DND-41 (cell line): ENCODE measurements at regions not wholly inside any gene's neighbourhood (a gene's known extent, or its start where the extent isn't known, plus 50 kb on each side); places are given as distances from the start of the nearest gene placed in this dataset.

Experiments used
- ATAC-seq: fragments of 200-7000 bp; cut with Tn5 transposase; 3 replicates; pipeline ENCODE4 v1.9.1; 2021; ENCODE audit warnings: low read depth; ENCODE audit not compliant: insufficient read depth
- DNase-seq: peaks from one replicate; pipeline ENCODE4 v3.0.0-alpha.2; 2020
- H2AFZ ChIP-seq: 2 replicates; pipeline ENCODE4 v1.6.0; 2012; ENCODE audit warnings: low read depth, low read length
- H3K27ac ChIP-seq: 2 replicates; pipeline ENCODE4 v1.5.1; 2012; ENCODE audit warnings: low read length, inconsistent platforms
- H3K27me3 ChIP-seq: fragments of 200-600 bp; sonication (generic); 2 replicates; pipeline ENCODE4 v1.6.0; 2012; ENCODE audit warnings: low read length, mild to moderate bottlenecking, inconsistent platforms; ENCODE audit not compliant: insufficient read depth, poor library complexity
- H3K36me3 ChIP-seq: 2 replicates; pipeline ENCODE4 v1.5.1; 2012; ENCODE audit warnings: low read length, inconsistent platforms; ENCODE audit not compliant: insufficient read depth
- H3K4me1 ChIP-seq: 2 replicates; pipeline ENCODE4 v1.5.1; 2012; ENCODE audit warnings: mild to moderate bottlenecking, low read length; ENCODE audit not compliant: insufficient read depth
- H3K4me2 ChIP-seq: 2 replicates; pipeline ENCODE4 v1.6.0; 2012; ENCODE audit warnings: mild to moderate bottlenecking, moderate library complexity, low read length, inconsistent platforms; ENCODE audit not compliant: insufficient read depth
- H3K4me3 ChIP-seq, 2 experiments: fragments of 200-600 bp in 1 of 2; shearing (Covaris generic) in 1 of 2; 2 replicates each; pipeline ENCODE4 v1.5.1; 2012 to 2016; ENCODE audit warnings: inconsistent platforms in 2 of 2, low read length in 2 of 2, mild to moderate bottlenecking in 2 of 2, low read depth in 1 of 2, moderate library complexity in 1 of 2
- H3K79me2 ChIP-seq: 2 replicates; pipeline ENCODE4 v1.6.0; 2012; ENCODE audit warnings: low read length, inconsistent platforms; ENCODE audit not compliant: insufficient read depth
- H3K9ac ChIP-seq: 2 replicates; pipeline ENCODE4 v1.6.0; 2012; ENCODE audit warnings: low read depth, mild to moderate bottlenecking, inconsistent platforms, low read length, moderate library complexity
- H3K9me3 ChIP-seq: 2 replicates; pipeline ENCODE4 v1.5.1; 2012; ENCODE audit warnings: low read length, moderate library complexity, mild to moderate bottlenecking, inconsistent platforms; ENCODE audit not compliant: insufficient read depth, severe bottlenecking
- H4K20me1 ChIP-seq: 2 replicates; pipeline ENCODE4 v1.6.0; 2012; ENCODE audit warnings: low read length; ENCODE audit not compliant: insufficient read depth
- EZH2 ChIP-seq: IDR thresholded peaks from 3 replicates; pipeline ENCODE4 v1.6.1; 2012; ENCODE audit warnings: borderline replicate concordance, low read depth, mild to moderate bottlenecking, moderate library complexity, low read length, inconsistent platforms; ENCODE audit not compliant: severe bottlenecking
- TF ChIP-seq, protein P1 (sequence below): IDR thresholded peaks from 2 replicates; pipeline ENCODE4 v1.5.1; 2012; ENCODE audit warnings: borderline replicate concordance, low read length, moderate library complexity, mild to moderate bottlenecking; ENCODE audit not compliant: poor library complexity, severe bottlenecking; ENCODE audit errors: extremely low read depth

DNA sequence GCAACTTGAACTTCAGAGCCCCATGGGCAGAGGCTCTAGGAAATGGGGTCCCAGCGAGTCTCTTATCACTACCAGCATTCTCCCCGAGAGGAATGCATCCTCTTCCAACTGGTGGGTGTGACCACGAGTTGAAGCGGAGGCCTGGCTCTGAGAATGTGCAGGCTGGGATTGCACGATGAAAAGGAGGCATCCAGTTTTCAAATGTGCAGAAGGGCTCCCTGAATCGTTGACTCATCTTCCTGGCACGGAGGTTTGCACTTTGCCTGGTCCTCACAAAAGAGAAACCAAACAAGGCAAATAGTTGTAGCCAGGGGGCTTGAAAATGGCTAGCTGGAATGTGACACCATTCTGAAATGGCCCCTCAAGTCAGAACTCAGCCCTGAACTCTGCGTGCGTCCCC, 216.7 kb downstream of the GLI2 start:
- ATAC-seq (no peak), DNase-seq (no peak)
- Histone ChIP-seq H3K9ac (no peak overlapping the region), H3K27me3 (no peaks in the 10 kb centered on the region), H3K36me3 (no peaks in the 10 kb centered on the region), H4K20me1 (peaks cover 14% of the 10 kb centered on the region), H3K4me3 (no peak overlapping the region), H3K4me2 (no peak overlapping the region), H3K9me3 (no peaks in the 10 kb centered on the region), H3K27ac (no peak overlapping the region), H3K79me2 (no peaks in the 10 kb centered on the region), H3K4me1 (no peaks in the 10 kb centered on the region), H2AFZ (no peak overlapping the region)
- TF ChIP-seq EZH2 = no peak
- TF ChIP-seq, protein P1, sequence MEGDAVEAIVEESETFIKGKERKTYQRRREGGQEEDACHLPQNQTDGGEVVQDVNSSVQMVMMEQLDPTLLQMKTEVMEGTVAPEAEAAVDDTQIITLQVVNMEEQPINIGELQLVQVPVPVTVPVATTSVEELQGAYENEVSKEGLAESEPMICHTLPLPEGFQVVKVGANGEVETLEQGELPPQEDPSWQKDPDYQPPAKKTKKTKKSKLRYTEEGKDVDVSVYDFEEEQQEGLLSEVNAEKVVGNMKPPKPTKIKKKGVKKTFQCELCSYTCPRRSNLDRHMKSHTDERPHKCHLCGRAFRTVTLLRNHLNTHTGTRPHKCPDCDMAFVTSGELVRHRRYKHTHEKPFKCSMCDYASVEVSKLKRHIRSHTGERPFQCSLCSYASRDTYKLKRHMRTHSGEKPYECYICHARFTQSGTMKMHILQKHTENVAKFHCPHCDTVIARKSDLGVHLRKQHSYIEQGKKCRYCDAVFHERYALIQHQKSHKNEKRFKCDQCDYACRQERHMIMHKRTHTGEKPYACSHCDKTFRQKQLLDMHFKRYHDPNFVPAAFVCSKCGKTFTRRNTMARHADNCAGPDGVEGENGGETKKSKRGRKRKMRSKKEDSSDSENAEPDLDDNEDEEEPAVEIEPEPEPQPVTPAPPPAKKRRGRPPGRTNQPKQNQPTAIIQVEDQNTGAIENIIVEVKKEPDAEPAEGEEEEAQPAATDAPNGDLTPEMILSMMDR = no peak

DNA sequence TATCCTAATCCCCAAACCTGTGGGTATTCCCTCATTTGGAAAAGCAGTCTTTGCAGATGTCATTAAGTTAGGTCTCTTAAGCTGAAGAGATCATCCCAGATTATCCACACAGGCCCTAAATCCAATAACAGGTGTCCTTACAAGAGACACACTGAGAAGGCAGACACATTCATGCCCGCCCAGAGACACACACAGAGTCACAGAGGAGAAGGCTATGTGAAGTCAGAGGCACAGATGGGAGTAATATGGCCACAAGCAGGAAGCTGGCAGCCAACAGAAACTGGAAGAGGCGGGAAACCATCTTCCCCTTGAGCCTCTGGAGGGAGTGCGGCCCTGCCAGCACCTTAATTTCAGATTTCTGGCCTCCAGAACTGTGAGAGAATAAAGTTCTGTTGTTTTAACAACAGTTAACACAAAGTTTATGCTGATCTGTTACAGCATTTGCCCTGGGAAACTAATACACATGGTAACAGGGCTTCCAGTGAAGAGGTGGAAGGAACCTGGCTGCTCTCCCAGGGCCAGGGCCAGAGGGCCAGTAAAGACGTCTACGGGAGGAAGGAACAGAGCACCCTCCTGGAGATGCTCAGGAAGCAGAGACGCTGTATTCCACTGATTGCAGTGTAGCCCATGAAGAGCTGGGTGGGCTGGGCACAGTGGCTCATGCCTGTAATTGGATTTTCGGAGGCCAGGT, 217.5 kb downstream of the GLI2 start:
- Histone ChIP-seq H3K4me3 (no peak overlapping the region), H3K9ac (no peak overlapping the region), H3K79me2 (no peaks in the 10 kb centered on the region), H3K9me3 (no peaks in the 10 kb centered on the region), H4K20me1 (peaks cover 7% of the 10 kb centered on the region), H3K27me3 (no peaks in the 10 kb centered on the region), H3K4me1 (no peaks in the 10 kb centered on the region), H3K36me3 (no peaks in the 10 kb centered on the region), H3K27ac (no peak overlapping the region), H3K4me2 (no peak overlapping the region), H2AFZ (no peak overlapping the region)
- TF ChIP-seq EZH2 = no peak
- TF ChIP-seq, protein P1 = no peak
- DNase-seq = no peak
- no peak for ATAC-seq

DNA sequence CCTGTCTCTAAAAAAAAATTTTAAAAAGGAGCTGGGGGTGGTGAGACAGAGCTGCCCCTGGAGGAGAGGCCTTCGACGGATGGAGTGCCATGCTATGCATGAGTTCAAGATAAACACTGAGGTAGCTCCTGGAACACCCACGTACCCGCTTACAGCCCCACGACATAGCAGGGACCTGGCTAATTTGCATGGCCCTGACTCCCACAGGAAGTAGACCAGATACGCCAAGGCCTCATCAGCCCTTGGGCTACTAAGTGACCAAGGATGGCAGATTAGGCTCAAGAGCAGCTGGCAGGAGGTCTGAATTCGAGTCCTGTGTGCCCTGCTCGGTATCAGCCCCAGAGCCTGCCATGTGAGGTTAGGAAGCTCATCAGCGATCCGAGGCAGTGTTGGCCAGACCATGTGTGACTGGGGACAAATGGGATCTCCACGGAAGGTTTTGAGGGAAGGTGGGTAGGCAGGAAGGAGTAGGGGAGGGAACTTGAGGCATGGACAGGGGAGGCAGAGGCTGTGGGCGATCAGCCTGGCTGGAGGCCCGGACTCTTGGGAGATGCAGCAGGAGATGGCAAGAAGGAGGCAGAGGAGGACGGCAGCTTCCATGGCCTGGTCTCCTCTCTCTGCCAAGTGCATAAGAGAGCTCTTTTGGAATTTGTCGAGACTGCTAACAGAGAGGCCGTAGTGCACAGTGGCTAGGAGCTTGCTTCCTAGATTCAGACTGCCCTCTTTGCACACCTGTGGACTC, 218.3 kb downstream of the GLI2 start:
- H3K4me3 ChIP-seq = no peak overlapping the region
- TF ChIP-seq, protein P1 = no peak
- no peak for TF ChIP-seq EZH2
- no peaks in the 10 kb centered on the region for H3K27me3 ChIP-seq
- H3K9ac ChIP-seq = no peak overlapping the region
- H3K79me2 ChIP-seq = no peaks in the 10 kb centered on the region
- DNase-seq (no peak), ATAC-seq (no peak)
- no peaks in the 10 kb centered on the region for H3K4me1 ChIP-seq
- no peak overlapping the region for H3K4me2 ChIP-seq
- no peak overlapping the region for H2AFZ ChIP-seq
- no peaks in the 10 kb centered on the region for H3K36me3 ChIP-seq
- H4K20me1 ChIP-seq = peaks cover 7% of the 10 kb centered on the region; the same call in 1 of the 2 replicates
- H3K27ac ChIP-seq = no peak overlapping the region
- H3K9me3 ChIP-seq = no peaks in the 10 kb centered on the region
